ENCODE measurements at regions not wholly inside any gene's neighbourhood (a gene's known extent, or its start where the extent isn't known, plus 50 kb on each side); places are given as distances from the start of the nearest gene placed in this dataset.

GRCh38 chr6:4658486-4658885 lies 117.7 kb upstream of the CDYL start:
- TF ChIP-seq, protein P1, sequence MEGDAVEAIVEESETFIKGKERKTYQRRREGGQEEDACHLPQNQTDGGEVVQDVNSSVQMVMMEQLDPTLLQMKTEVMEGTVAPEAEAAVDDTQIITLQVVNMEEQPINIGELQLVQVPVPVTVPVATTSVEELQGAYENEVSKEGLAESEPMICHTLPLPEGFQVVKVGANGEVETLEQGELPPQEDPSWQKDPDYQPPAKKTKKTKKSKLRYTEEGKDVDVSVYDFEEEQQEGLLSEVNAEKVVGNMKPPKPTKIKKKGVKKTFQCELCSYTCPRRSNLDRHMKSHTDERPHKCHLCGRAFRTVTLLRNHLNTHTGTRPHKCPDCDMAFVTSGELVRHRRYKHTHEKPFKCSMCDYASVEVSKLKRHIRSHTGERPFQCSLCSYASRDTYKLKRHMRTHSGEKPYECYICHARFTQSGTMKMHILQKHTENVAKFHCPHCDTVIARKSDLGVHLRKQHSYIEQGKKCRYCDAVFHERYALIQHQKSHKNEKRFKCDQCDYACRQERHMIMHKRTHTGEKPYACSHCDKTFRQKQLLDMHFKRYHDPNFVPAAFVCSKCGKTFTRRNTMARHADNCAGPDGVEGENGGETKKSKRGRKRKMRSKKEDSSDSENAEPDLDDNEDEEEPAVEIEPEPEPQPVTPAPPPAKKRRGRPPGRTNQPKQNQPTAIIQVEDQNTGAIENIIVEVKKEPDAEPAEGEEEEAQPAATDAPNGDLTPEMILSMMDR (conservative IDR thresholded peaks at IDR 0.05), result no peak
- no peak for TF ChIP-seq ZFX (IDR thresholded peaks at IDR 0.05)
